Activated T-cell treated with anti-CD3 and anti-CD28 coated beads, Interleukin-2, amount 50 U/mL, for 48 hours (primary cell): ENCODE measurements at regions not wholly inside any gene's neighbourhood (a gene's known extent, or its start where the extent isn't known, plus 50 kb on each side); places are given as distances from the start of the nearest gene placed in this dataset.
"Not testable (repeated sequence)": the region's sequence is repeated elsewhere in the genome, so short reads cannot be mapped to it uniquely, and the experiment has no call there.

ENCODE experiments used
- DNase-seq, 2 experiments: peaks; one replicate each; pipeline ENCODE4 v3.0.0-alpha.2; 2020

DNA sequence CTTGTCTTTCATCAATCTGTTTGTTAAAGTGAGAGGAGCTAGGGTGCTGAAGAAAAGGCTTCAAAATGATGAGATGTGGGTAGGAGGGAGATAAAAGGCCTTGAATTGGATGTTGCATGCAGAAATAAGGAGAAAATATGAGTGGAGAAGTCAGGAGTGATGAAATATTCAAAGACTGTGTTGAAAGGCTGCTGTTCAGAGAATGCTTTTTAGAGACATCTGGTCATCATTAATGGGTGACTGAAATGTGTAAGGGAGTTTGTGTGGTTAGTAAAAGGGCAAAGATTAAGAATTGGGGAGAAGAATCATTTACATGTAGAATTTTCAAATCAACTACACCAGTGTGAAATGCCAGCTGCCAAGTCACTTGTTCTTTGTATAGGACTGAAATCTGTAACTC lies 383.9 kb downstream of the MAT2B start:
- DNase-seq = no peak

DNA sequence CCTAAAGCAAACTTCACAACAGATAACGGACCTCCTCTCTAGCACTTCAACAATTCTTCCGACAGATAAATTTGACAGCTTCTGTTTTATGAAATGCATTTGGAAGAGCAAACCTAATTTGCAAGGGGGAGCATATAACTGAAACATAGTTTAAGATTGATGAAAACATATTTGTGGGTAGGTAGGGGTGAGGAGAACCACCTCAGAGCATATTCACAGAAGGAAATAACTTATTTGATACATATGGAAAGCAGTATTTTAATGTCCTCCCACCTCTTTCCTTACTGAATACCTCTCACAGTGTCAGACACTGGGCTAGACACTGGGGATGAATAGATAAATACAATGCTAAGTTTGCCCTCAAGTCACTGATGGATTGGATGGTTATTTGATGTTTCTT lies 384.8 kb downstream of the MAT2B start:
- no peak for DNase-seq

DNA sequence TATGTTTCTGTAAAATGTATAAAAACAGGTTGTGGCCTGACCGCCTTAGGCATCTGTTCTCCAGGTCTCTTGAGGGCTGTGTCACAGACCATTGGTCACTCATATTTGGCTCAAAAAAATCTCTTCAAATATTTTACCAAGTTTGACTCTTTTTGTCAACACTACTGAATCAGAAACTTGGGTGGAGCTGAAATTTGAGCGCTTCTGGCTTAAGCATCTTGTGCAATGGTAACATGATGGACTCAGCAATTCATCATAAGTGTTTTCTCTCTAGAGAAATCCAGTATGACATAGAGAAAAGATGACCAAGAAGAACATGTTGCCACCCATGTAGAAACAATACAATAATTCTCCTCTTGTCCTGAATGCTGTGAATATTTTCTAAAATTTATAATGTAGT lies 387.9 kb downstream of the MAT2B start:
- no peak for DNase-seq

DNA sequence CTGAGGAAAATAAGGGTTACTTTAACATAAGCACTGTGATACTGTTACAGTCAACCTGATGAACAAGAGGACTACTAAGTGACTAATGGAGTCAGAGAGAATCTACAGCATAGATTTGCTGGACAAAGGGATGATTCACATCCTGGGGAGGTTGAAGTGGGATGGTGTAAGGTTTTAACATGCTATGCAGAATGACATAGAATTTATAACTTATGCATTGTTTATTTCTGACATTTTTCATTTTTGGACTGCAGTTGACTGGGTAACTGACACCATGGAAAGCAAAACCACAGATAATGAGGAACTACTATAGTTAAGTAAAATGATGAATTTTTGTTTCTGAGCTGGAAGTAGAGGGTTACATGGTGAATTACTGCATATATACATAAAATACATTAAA lies 389.2 kb downstream of the MAT2B start:
- DNase-seq = no peak

DNA sequence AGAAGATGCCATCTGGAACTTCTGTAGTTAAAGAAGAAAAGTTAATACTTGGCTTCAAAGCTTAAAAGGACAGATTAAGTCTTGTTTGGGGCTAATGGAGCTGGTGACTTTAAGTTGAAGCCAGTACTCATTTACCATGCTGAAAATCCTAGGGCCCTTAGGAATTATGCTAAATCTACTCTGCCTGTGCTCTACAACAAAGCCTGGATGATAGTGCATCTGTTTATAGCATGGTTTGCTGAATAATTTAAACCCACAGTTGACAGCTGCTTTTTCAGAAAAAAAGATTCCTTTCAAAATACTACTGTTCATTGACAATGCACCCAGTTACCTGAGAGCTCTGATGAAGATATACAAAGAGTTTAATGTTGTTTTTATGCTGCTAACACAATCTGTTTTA lies 393.5 kb downstream of the MAT2B start:
- no peak for DNase-seq

DNA sequence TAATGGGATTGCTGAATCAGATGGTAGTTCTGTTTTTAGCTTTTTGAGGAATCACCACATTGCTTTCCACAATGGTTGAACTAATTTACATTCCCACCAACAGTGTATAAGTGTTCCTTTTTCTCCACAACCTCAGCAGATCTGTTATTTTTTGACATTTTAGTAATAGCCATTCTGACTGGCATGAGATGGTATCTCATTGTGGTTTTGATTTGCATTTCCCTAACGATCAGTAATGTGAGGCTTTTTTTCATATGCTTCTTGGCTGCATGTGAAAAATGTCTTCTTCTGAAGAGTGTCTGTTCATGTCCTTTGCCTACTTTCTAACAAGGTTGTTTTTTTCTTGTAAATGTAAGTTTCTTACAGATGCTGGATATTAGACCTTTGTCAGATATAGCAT lies 402.4 kb downstream of the MAT2B start:
- not testable (repeated sequence) for DNase-seq

DNA sequence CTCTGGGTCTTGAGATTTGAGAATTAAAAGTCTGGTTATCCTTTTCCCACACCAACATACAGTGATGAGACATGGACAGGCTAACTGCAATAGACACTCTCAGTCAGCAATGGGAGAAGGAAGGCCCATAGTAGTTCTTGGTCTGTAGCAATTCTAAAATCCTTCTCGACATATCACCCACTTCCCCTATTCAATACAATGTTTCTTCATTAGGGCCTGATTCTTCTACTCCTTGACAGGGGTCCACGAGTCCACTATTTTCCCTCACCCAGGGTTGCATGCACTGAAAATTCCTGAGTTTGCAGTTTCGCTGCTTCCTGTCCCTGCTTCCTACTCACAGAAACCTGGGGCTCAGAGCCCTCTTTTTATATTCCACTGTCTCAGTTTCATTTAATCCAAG lies 402.8 kb downstream of the MAT2B start:
- DNase-seq = no peak

DNA sequence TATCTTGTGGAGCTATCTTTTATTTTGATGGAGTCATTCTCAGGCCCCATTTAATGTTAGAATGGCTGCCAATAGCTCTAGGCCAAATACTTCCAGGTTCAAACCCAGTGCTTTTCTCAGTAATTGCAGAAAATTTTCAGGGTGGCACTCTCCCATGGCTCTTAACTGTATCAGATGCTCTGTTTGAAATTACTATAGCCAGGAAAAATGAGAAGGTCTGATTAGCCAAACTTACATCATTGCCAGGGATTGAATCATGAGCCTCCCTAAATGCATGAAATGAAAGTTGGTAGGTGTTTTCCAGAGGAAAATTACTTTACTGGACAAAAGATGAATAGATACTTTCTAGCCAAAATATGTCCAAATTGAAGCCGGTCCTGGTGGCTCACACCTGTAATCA lies 404.8 kb downstream of the MAT2B start:
- DNase-seq = no peak

DNA sequence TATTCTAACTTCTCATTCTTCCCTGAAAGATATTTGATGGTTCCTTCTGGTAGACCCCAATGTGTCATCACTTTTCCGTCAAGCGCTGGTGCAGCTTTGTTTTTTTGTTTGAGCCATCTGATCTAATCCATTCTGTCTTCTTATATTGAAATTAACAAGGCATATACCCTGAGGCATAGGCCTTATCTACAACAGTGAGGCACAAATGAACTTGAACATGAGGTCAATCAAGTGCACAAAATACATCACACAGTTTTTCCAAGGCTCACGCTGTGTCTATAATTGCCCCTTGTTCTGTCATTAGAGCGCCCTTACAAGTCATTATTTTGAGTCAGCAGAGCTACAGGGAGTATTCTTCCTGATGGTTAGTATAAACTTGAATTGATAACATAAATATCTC lies 406.6 kb downstream of the MAT2B start:
- DNase-seq = no peak

DNA sequence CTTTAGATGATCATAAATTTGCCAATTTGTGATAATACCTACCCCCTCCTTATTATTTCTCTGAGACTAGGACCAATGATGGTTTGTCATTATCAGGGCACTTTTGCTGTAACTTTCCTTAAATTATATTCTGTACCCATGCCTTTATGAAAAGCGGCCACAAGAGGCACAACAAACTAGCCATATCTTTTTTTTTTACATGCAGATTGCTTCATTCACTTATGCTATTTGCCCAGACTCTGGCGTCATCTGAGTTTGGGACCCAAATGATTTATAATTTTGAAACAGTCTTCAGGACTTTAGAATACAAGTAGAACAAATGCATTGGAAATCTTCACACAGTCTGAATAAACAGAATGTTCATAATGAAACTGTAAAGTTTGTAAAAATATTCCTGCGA lies 408.1 kb downstream of the MAT2B start:
- DNase-seq = no peak

DNA sequence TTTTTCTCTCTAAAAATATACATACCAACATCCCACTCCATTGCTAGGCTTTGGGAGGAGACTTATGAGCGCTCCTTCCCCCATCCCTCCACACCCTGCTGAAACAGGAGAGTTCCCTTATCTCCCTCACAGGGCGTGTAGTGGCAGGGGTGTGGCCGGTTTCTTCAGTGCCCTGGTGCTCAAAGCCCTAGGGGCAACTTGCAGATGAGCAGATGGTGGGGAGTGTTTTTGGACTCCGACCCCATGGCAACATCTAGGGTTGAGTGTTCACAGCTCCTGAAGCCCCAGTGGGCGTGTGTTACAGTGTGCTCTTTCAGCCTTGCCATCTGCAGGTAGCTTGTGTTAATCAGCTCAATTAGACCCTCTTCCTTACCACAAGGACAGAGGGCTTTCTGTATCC lies 409.5 kb downstream of the MAT2B start:
- no peak for DNase-seq

DNA sequence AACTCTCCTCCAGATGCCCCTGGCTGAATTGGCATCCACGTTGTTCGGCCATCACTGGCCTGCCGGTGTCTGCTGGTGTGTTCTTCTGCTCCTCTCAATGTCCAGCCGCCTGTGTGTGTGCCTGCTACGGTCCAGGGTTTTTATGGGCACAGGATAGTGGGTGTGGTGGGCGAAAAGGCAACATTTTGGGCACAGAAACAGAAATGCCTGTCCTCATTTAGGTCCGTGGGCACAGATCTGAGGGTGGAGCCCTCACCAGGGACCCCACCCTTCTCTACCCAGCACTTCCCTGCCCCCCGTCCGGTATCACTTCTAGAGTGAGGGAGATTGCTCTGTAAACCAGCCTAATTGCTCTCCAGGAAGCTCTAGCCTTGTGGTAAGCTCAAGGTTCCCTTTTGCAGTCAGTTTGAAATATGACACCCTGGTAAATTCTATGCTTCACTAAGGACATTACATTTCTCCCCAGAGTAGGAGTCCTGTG lies 410.1 kb downstream of the MAT2B start:
- DNase-seq = no peak

DNA sequence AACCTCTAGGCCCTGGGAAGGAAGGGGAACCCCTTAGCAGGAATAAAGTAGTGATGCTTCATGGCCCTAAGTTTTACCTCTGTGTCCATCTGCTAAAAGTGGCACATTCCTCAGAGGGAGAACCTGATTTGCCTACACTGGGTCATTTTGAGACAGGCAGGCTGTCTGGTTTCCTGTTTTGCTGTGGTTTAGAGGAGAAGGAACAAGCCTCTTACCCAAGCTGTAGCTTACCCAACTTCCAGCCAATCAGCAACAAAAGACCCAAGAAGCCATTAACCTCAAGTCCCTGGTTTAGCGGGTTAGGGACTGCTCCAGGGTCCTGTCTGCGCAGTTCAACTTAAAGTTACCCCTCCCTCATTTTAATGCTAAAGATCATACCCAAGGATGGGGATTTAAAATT lies 411.0 kb downstream of the MAT2B start:
- no peak for DNase-seq

DNA sequence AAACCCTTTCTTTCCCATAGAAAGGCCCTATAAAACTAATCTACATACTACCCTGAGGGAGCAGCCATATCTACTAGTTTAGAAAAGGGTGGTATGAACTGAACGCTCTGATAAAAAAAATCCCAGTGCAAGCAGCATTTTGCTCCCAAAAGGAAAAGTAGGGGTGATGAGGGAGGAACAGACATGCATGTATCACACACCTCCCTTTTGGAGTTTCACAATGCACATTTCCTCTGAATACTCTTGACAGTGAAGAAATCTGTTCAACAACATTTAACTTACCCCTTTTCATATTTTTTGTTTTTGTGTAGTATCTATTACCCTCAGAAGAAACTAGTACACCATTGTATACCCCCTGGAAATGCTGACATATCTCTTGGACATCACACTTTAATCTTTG lies 411.4 kb downstream of the MAT2B start:
- DNase-seq = no peak

DNA sequence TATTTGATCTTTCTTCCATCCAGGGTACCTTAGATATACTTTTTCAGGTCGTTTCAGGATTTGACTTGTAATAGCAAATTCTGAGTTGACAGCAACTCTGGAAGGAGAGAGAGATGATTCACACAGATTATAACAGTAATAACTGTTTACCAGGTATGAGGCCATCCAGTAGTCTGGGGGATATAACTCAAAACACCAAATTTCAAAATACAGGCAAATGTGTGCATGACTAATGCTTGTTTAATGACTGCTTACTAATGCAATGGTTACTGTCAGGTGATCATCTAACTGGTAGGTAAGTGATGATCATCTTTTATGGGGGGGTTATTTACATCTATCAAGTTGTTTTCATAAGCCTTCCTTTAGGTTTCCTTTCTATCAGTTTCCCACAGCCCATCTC lies 412.3 kb downstream of the MAT2B start:
- DNase-seq = no peak

DNA sequence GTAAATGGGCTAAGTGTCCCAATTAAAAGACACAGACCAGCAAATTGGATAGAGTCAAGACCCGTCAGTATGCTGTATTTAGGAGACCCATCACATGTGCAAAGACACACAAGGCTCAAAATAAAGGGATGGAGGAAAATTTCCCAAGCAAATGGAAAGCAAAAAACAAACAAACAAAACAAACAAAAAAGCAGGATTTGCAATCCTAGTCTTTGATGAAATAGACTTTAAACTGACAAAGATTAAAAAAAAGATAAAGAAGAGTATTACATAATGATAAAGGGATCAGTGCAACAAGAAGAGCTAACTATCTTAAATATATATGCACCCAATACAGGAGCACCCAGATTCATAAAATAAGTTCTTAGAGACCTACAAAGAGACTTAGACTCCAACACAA lies 429.6 kb downstream of the MAT2B start:
- not testable (repeated sequence) for DNase-seq

DNA sequence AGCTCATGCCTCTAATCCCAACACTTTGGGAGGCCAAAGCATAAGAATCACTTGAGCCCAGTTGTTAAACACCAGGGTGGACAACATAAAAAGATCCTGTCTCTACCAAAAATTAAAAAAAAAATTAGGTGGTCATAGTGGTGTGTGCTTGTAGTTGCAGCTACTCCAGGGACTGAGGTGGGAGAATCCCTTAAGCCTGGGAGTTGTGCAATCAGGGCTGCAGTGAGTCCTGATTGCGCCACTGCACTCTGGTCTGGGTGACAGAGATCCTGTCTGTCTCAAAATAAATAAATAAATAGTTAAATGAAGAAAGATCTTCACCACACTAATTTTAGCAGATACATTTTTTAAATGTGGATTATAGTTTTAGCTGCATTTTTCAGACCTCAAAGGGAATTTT lies 433.2 kb downstream of the MAT2B start:
- DNase-seq = no peak

DNA sequence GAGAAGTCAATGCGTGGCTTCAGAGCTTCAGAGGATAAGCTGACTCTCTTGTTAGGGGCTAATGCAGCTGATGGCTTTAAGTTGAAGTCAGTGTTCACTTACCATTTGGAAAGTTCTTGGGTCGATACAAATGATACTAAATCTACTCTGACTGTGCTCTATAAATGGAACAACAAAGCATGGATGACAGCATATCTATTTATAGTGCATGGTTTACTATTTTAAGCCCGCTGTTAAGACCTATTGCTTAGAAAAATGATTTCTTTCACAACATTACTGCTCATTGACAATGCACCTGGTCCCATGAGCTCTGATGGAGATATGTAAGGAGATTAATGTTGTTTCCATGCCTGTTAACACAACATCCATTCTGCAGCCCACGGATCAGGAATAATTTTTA lies 435.7 kb downstream of the MAT2B start:
- no peak for DNase-seq

DNA sequence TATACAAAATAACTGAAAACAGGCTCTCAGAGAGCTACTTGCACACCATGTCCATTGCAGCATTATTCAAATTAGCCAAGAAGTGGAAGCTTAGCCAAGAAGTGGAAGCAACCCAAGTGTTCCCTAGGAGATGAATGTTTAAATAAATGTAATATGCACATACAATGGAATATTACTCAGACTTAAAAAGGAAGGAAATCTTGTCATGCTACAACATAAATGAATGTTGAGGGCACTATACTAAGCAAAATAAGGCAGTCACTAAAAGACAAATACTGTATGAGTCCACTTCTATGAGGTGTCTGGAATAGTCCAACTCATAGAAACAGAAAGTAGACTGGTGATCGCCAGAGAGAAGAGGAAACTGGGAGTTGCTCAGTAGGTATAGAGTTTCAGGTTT lies 438.1 kb downstream of the MAT2B start:
- no peak for DNase-seq

DNA sequence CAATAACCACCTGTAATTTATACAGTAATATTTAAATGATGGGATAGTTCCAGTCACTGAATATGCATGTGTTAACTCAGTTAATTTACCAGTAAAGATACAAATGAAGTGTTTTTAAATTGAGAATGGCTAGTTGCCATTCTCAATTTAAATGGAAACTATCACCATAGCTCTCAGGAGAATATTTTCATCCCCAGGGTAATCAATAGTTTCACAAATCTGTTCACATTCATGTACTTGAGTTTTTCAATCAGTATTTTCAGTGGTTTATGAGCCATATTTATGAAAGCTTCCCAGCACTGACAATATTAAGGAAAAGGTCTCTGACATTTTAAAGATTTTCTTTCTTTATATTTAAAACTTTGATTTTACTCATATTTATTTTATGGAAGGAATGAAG lies 439.3 kb downstream of the MAT2B start:
- DNase-seq = no peak

DNA sequence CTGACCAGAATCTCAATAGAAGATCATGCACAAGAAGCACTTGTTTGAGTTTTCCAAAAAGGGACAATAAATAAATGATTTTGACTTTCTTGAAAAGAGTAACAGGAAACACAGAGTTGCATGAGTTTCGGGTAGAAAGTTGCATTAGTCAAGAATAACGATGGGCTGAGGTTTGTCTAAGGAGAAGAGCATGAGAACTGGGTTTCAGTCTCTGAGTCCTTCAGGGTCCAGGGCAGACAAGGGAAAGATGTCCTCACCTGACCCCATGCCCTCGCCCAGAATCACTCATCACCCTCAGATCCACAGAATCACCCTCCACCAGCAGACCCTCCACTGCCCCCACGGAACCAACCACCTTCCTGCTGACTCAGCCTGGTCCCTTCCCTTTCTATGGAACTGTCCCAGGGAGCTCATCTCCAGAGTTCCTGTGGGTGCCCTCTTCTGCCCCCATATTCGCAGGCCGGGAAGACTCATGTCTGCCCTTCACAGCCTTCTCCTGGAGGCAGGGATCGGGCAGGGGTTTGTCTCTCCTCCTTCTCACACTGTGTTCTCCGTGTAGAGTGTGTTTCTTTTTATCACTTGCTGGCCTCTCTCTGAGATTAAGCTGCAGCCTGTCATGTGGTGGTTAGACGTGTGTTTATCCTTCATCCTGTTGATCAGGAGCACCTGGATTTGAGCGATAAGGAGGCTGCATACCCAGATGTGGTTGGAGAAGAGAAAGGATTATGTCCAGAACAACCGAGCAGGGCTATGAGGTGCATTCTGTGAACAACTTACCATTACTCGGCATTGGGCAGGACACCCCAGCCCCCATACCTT lies 442.6 kb downstream of the MAT2B start:
- DNase-seq = no peak

DNA sequence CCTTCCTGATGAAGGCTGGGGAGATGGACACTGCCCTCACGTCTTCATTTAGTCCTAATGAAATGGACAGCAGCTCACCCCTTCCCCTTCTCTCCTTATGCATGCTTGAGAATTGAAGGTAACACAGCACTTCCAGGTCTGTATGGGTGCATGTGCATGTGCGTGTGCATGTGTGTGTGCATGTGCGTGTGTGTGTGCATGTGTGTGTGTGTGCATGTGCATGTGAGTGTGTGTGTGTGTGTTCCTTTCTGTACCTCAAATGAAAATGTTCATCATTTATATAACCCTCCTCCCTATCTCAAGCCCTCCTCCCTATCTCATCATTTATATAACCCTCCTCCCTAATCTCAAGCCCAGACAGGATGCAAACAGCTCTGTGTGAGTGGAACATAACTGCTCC lies 444.8 kb downstream of the MAT2B start:
- no peak for DNase-seq

DNA sequence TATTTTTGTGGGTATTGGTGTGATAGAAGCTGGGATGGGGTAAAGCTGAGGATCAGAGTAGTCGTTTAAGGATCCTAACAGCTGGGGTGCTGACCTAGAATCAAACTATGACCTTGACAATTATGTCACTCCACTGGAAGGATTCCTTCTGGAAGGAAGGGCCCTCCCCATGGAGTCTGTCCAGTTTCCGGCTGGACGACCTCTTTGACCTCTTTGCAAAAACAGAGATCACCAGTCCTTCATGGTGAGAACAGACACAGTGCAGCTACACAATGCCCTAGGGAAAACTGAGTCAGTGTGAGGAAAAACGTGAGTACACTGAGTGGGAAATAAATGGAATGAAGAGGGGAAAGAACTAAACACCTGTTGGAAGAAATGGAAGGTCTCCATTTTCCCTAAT lies 445.6 kb downstream of the MAT2B start:
- DNase-seq = no peak

DNA sequence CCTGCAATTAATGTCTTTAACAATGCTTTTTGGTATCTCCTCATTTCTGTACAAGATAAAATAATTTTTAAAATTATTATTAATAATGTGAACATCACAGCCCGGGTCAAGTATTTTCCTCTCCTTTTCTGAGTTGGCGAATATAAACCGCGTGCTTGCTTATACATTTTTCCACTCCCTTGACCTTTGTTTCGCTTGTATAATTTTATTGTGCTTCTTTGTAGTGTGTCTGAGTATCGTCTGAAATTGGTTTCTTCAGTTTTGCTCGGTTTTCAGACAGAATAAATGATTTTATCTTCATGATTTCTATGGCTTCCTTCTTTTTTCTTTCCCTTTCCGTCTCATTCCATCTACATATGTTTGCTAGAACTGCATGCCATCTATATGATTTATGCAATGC lies 448.5 kb downstream of the MAT2B start:
- no peak for DNase-seq

DNA sequence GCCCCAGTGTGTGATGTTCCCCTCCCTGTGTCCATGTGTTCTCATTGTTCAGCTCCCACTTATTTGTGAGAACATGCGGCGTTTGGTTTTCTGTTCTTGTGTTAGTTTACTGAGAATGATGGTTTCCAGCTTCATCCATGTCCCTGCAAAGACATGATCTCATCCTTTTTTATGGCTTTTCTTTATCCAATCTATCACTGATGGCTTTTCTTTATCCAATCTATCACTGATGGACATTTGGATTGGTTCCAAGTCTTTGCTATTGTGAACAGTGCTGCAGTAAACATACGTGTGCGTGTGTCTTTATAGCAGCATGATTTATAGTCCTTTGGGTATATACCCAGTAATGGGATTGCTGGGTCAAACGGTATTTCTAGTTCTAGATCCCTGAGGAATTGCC lies 455.8 kb downstream of the MAT2B start:
- not testable (repeated sequence) for DNase-seq
